ENCODE measurements at regions not wholly inside any gene's neighbourhood (a gene's known extent, or its start where the extent isn't known, plus 50 kb on each side); places are given as distances from the start of the nearest gene placed in this dataset.
"Not testable (repeated sequence)": the region's sequence is repeated elsewhere in the genome, so short reads cannot be mapped to it uniquely, and the experiment has no call there.

GRCh38 chr14:84288781-84289180 lies 1241.2 kb upstream of the FLRT2 start:
- no peak for DNase-seq

GRCh38 chr14:84298663-84299195 lies 1231.2 kb upstream of the FLRT2 start:
- no peak for DNase-seq

GRCh38 chr14:84303140-84303539 lies 1226.8 kb upstream of the FLRT2 start:
- DNase-seq: no peak

GRCh38 chr14:84312551-84312950 lies 1217.4 kb upstream of the FLRT2 start:
- DNase-seq: no peak

GRCh38 chr14:84323450-84323849 lies 1206.5 kb upstream of the FLRT2 start:
- DNase-seq: no peak

- DNase-seq: no peak
These were observed 1206.0 kb upstream of the FLRT2 start for GRCh38 chr14:84323978-84324377.

- DNase-seq: no peak
These were observed 1193.5 kb upstream of the FLRT2 start for GRCh38 chr14:84336433-84336832.

- no peak for DNase-seq
These were observed 1189.0 kb upstream of the FLRT2 start for GRCh38 chr14:84340938-84341337.

GRCh38 chr14:84341867-84342266 lies 1188.1 kb upstream of the FLRT2 start:
- not testable (repeated sequence) for DNase-seq

- DNase-seq: no peak
These were observed 1186.3 kb upstream of the FLRT2 start for GRCh38 chr14:84343656-84344055.

GRCh38 chr14:84351646-84352045 lies 1178.3 kb upstream of the FLRT2 start:
- no peak for DNase-seq

GRCh38 chr14:84361476-84361875 lies 1168.5 kb upstream of the FLRT2 start:
- no peak for DNase-seq

GRCh38 chr14:84375235-84375634 lies 1154.7 kb upstream of the FLRT2 start:
- no peak for DNase-seq

- DNase-seq: no peak
These were observed 1139.9 kb upstream of the FLRT2 start for GRCh38 chr14:84390010-84390409.

GRCh38 chr14:84397631-84398030 lies 1132.3 kb upstream of the FLRT2 start:
- no peak for DNase-seq

- no peak for DNase-seq
These were observed 1130.5 kb upstream of the FLRT2 start for GRCh38 chr14:84399296-84399910.

- DNase-seq: no peak
These were observed 1128.3 kb upstream of the FLRT2 start for GRCh38 chr14:84401631-84402030.

- DNase-seq: no peak
These were observed 1126.4 kb upstream of the FLRT2 start for GRCh38 chr14:84403585-84403984.

GRCh38 chr14:84404246-84404645 lies 1125.7 kb upstream of the FLRT2 start:
- DNase-seq: no peak

GRCh38 chr14:84409435-84409834 lies 1120.5 kb upstream of the FLRT2 start:
- no peak for DNase-seq

- no peak for DNase-seq
These were observed 1119.6 kb upstream of the FLRT2 start for GRCh38 chr14:84410344-84410743.

- no peak for DNase-seq
These were observed 1109.7 kb upstream of the FLRT2 start for GRCh38 chr14:84420221-84420620.

- no peak for DNase-seq
These were observed 1108.3 kb upstream of the FLRT2 start for GRCh38 chr14:84421621-84422020.

- DNase-seq: no peak
These were observed 1104.0 kb upstream of the FLRT2 start for GRCh38 chr14:84425968-84426367.

GRCh38 chr14:84432676-84433075 lies 1097.3 kb upstream of the FLRT2 start:
- DNase-seq: no peak
